H1 (cell line): ENCODE measurements at regions not wholly inside any gene's neighbourhood (a gene's known extent, or its start where the extent isn't known, plus 50 kb on each side); places are given as distances from the start of the nearest gene placed in this dataset.

Experiments used
- CTCF ChIA-PET: fragments of 300-600 bp; sonication (Branson Sonifier 250); formaldehyde crosslinking; loops from one replicate; lab custom pipeline; 2021; ENCODE audit not compliant: partially characterized antibody; lab: Charles Lee
- POLR2A ChIA-PET: fragments of 300-600 bp; sonication (Branson Sonifier 250); formaldehyde crosslinking; loops from one replicate; lab custom pipeline; 2021; ENCODE audit warnings: inconsistent platforms; ENCODE audit not compliant: partially characterized antibody; lab: Charles Lee
- DNase-seq, 2 experiments: peaks; one replicate each; pipeline versions ENCODE4 v3.0.0 to v3.0.0-alpha.2; 2010 to 2022; ENCODE audit warnings: low spot score in 2 of 2, low read depth in 1 of 2, mixed read lengths in 1 of 2
- FAIRE-seq: peaks from 2 replicates; lab custom pipeline; 2011; peaks lifted over from hg19 to GRCh38; lab: Jason Lieb, UNC
- H2AFZ ChIP-seq: 2 replicates; pipeline ENCODE4 v1.8.1; 2012; ENCODE audit warnings: low read length, inconsistent platforms
- H2AK5ac ChIP-seq: 2 replicates; pipeline ENCODE4 v1.6.1; 2013; ENCODE audit warnings: low read depth, low read length
- H2BK120ac ChIP-seq: replicated peaks from 2 replicates; pipeline ENCODE3; 2013; ENCODE audit warnings: low read depth, low read length, inconsistent platforms
- H2BK12ac ChIP-seq: 2 replicates; pipeline ENCODE4 v1.6.1; 2013; ENCODE audit warnings: low read depth, low read length
- H2BK15ac ChIP-seq: 2 replicates; pipeline ENCODE4 v1.6.1; 2013; ENCODE audit warnings: low read length
- H2BK20ac ChIP-seq: 2 replicates; pipeline ENCODE4 v1.6.1; 2013; ENCODE audit warnings: low read length
- H2BK5ac ChIP-seq: 2 replicates; pipeline ENCODE4 v1.6.1; 2013; ENCODE audit warnings: low read depth, low read length
- H3K14ac ChIP-seq: 2 replicates; pipeline ENCODE4 v1.6.1; 2013; ENCODE audit warnings: inconsistent platforms; ENCODE audit not compliant: insufficient read length
- H3K18ac ChIP-seq: 2 replicates; pipeline ENCODE4 v1.6.1; 2013; ENCODE audit warnings: low read length; ENCODE audit errors: extremely low read depth
- H3K23ac ChIP-seq: 2 replicates; pipeline ENCODE4 v1.6.1; 2013; ENCODE audit warnings: inconsistent platforms; ENCODE audit not compliant: insufficient read length
- H3K23me2 ChIP-seq: 2 replicates; pipeline ENCODE4 v1.6.1; 2013; ENCODE audit warnings: low read depth, low read length
- H3K27ac ChIP-seq: 2 replicates; pipeline ENCODE4 v1.6.1; 2011; ENCODE audit warnings: low read depth, low read length, inconsistent platforms
- H3K27me3 ChIP-seq, 4 experiments: replicated peaks in 1 of 4; 1 replicate in 1 of 4; 2 replicates in 3 of 4; pipeline versions ENCODE4 v1.6.1 to v1.8.1; 2011 to 2013; ENCODE audit warnings: low read length in 3 of 4, mild to moderate bottlenecking in 3 of 4, inconsistent platforms in 2 of 4, mixed read lengths in 2 of 4, moderate library complexity in 1 of 4; ENCODE audit not compliant: control insufficient read depth in 3 of 4, insufficient read depth in 3 of 4; ENCODE audit errors: extremely low read depth in 1 of 4
- H3K36me3 ChIP-seq, 4 experiments: 2 replicates each; pipeline versions ENCODE4 v1.6.1 to v1.8.1; 2011 to 2013; ENCODE audit warnings: mild to moderate bottlenecking in 4 of 4, low read length in 3 of 4, moderate library complexity in 2 of 4, control low read depth in 1 of 4, inconsistent platforms in 1 of 4; ENCODE audit not compliant: insufficient read depth in 4 of 4, control insufficient read depth in 2 of 4
- H3K4ac ChIP-seq: replicated peaks from 2 replicates; pipeline ENCODE3; 2013; ENCODE audit warnings: low read length, low read depth, mixed read lengths, inconsistent platforms; ENCODE audit not compliant: insufficient read length
- H3K4me1 ChIP-seq, 4 experiments: replicated peaks in 1 of 4; 1 replicate in 1 of 4; 2 replicates in 3 of 4; pipeline versions ENCODE4 v1.6.1 to v1.8.1; 2011 to 2013; ENCODE audit warnings: low read length in 3 of 4, inconsistent platforms in 2 of 4, mixed read lengths in 1 of 4; ENCODE audit not compliant: insufficient read depth in 4 of 4, control insufficient read depth in 3 of 4
- H3K4me2 ChIP-seq, 2 experiments: 2 replicates each; pipeline versions ENCODE4 v1.6.1 to v1.8.1; 2011 to 2013; ENCODE audit warnings: low read depth in 2 of 2, low read length in 2 of 2, control low read depth in 1 of 2, inconsistent platforms in 1 of 2, mild to moderate bottlenecking in 1 of 2; ENCODE audit not compliant: insufficient read depth in 1 of 2
- H3K4me3 ChIP-seq, 4 experiments: fragments of 200-600, 300-600 bp in 1 of 4; sonication (generic), shearing (Covaris generic), sonication (Bioruptor Twin) in 1 of 4; 2 replicates each; pipeline versions ENCODE4 v1.5.1 to v1.8.1; 2011 to 2016; ENCODE audit warnings: low read length in 4 of 4, low read depth in 3 of 4, control low read depth in 2 of 4, inconsistent platforms in 2 of 4, mild to moderate bottlenecking in 2 of 4, mixed read lengths in 1 of 4, moderate library complexity in 1 of 4; ENCODE audit not compliant: insufficient read depth in 2 of 4; ENCODE audit errors: extremely low read depth in 1 of 4
- H3K56ac ChIP-seq: replicated peaks from 2 replicates; pipeline ENCODE3; 2013; ENCODE audit warnings: low read depth, mild to moderate bottlenecking, mixed read lengths, low read length, inconsistent platforms; ENCODE audit not compliant: insufficient read length
- H3K79me1 ChIP-seq: 2 replicates; pipeline ENCODE4 v1.6.1; 2013; ENCODE audit warnings: low read depth, low read length, control low read depth
- H3K79me2 ChIP-seq, 2 experiments: 2 replicates each; pipeline versions ENCODE4 v1.6.1 to v1.8.1; 2012 to 2013; ENCODE audit warnings: low read length in 2 of 2, mild to moderate bottlenecking in 2 of 2, inconsistent platforms in 1 of 2; ENCODE audit not compliant: insufficient read depth in 2 of 2, control insufficient read depth in 1 of 2
- H3K9ac ChIP-seq, 4 experiments: replicated peaks in 1 of 4; 1 replicate in 1 of 4; 2 replicates in 3 of 4; pipeline versions ENCODE4 v1.6.1 to v1.8.1; 2011 to 2013; ENCODE audit warnings: low read depth in 3 of 4, low read length in 3 of 4, control low read depth in 2 of 4, mild to moderate bottlenecking in 2 of 4, moderate library complexity in 2 of 4, inconsistent platforms in 1 of 4; ENCODE audit errors: extremely low read depth in 1 of 4
- H3K9me3 ChIP-seq, 2 experiments: 2 replicates each; pipeline versions ENCODE4 v1.6.1 to v1.8.1; 2012 to 2013; ENCODE audit warnings: mild to moderate bottlenecking in 2 of 2, moderate library complexity in 2 of 2, control low read depth in 1 of 2, inconsistent platforms in 1 of 2, low read depth in 1 of 2, low read length in 1 of 2, mixed read lengths in 1 of 2; ENCODE audit not compliant: insufficient read depth in 2 of 2
- H4K20me1 ChIP-seq, 2 experiments: replicated peaks in 1 of 2; 2 replicates each; pipeline versions ENCODE3 to v1.8.1; 2011 to 2013; ENCODE audit warnings: inconsistent platforms in 2 of 2, low read length in 2 of 2, mild to moderate bottlenecking in 1 of 2; ENCODE audit not compliant: insufficient read depth in 2 of 2, control insufficient read depth in 1 of 2
- H4K5ac ChIP-seq: 2 replicates; pipeline ENCODE4 v1.6.1; 2013; ENCODE audit warnings: low read length, low read depth, mixed read lengths, inconsistent platforms; ENCODE audit not compliant: insufficient read length
- H4K8ac ChIP-seq: 2 replicates; pipeline ENCODE4 v1.8.0; 2013; ENCODE audit warnings: mild to moderate bottlenecking, moderate library complexity, low read length, inconsistent platforms; ENCODE audit not compliant: insufficient read depth; ENCODE audit errors: extremely low read depth
- H4K91ac ChIP-seq: replicated peaks from 2 replicates; pipeline ENCODE3; 2013; ENCODE audit warnings: low read length, mixed read lengths, inconsistent platforms; ENCODE audit not compliant: insufficient read length
- HDAC6 ChIP-seq: IDR thresholded peaks from one replicate; pipeline ENCODE4 v1.7.1; 2012; ENCODE audit warnings: low read depth, mild to moderate bottlenecking, inconsistent platforms, low read length, moderate library complexity
- KDM1A ChIP-seq: fragments of 200-600, 300-600 bp; sonication (generic); IDR thresholded peaks from 2 replicates; pipeline ENCODE4 v1.7.1; 2016; ENCODE audit warnings: mild to moderate bottlenecking, low read length, borderline replicate concordance
- RAD21 ChIP-seq, 2 experiments: IDR thresholded peaks in 1 of 2; conservative IDR thresholded peaks in 1 of 2; 2 replicates each; pipeline ENCODE4 v1.6.1; 2011; ENCODE audit warnings: low read depth in 2 of 2, low read length in 2 of 2, improper control_type of control experiment in 1 of 2, inconsistent platforms in 1 of 2, mild to moderate bottlenecking in 1 of 2, moderate library complexity in 1 of 2
- SP1 ChIP-seq: IDR thresholded peaks from 2 replicates; pipeline ENCODE4 v1.6.1; 2011; ENCODE audit warnings: low read depth, low read length
- SUZ12 ChIP-seq: fragments of 200-600 bp; sonication (generic); IDR thresholded peaks from 2 replicates; pipeline ENCODE4 v1.6.1; 2012; ENCODE audit warnings: mild to moderate bottlenecking, inconsistent platforms, low read length, moderate library complexity, mixed read lengths
- WGBS, 2 experiments: shearing (Covaris generic) in 1 of 2; methylation state at CpG; one replicate each; pipeline versions ENCODE4 v1.1.6 to v1.1.7; 2013 to 2015; ENCODE audit warnings: low lambda C conversion rate in 2 of 2, mixed read lengths in 2 of 2, inconsistent platforms in 1 of 2, low coverage in 1 of 2, missing lambda C conversion rate in 1 of 2; ENCODE audit not compliant: insufficient replicate concordance in 2 of 2, insufficient coverage in 1 of 2, insufficient read length in 1 of 2; ENCODE audit errors: extremely low coverage in 1 of 2, missing lambda C conversion rate in 1 of 2; 5-methylcytosine and 5-hydroxymethylcytosine counted together
- TF ChIP-seq, protein P1 (sequence below): IDR thresholded peaks from 2 replicates; pipeline ENCODE4 v1.6.1; 2012; ENCODE audit warnings: inconsistent platforms

DNA sequence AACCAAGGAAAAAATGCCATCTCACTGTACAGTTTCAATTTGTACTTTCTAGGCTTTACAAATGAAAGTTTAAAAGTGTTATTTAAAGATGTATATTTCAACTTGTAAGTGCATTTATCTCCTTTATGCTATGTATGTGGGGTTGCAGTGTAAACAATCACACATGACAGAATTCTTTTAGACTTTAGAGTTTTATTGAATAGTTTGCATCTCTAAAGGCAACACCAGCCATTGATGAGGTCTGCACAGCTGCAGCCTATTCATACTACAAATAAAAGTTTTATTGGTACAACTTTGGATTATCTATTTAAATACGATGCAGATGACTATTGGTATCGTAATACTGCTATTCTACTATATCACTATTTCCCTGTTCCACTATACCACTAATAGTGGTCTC lies 894.4 kb upstream of the B3GALT2 start:
- Histone ChIP-seq H3K4ac (no peak overlapping the region), H2BK15ac (no peak overlapping the region), H3K4me2 (no peak overlapping the region), H3K18ac (no peak overlapping the region), H2BK5ac (no peak overlapping the region), H3K27me3 (no peaks in the 10 kb centered on the region), H3K36me3 (no peaks in the 10 kb centered on the region), H3K23ac (no peak overlapping the region), H3K79me1 (no peaks in the 10 kb centered on the region), H2BK20ac (no peak overlapping the region), H4K91ac (no peak overlapping the region), H3K79me2 (no peaks in the 10 kb centered on the region), H3K4me1 (no peaks in the 10 kb centered on the region), H2AK5ac (no peak overlapping the region)
- CTCF ChIA-PET: no interaction called here
- DNase-seq (no peak), FAIRE-seq (no peak)
- POLR2A ChIA-PET: no interaction called here
- 97% methylated on average over 2 of the region's 2 CpGs; no CpG with 5 or more reads in 1 of the 2 experiments for WGBS, 2 experiments
- TF ChIP-seq SUZ12 (no peak), KDM1A (no peak), RAD21 (IDR thresholded peaks at IDR 0.05 in 1 of 2, conservative IDR thresholded peaks at IDR 0.05 in 1 of 2; ENCODE audit: low read depth in 2 of 2, low read length in 2 of 2) (no peak), SP1 (no peak), HDAC6 (no peak)
- TF ChIP-seq, protein P1, sequence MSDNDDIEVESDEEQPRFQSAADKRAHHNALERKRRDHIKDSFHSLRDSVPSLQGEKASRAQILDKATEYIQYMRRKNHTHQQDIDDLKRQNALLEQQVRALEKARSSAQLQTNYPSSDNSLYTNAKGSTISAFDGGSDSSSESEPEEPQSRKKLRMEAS: no peak
- TF ChIP-seq, all 59 proteins: peak for 0
- H3K4me3 ChIP-seq: no peak overlapping the region
- no peak overlapping the region for H2AFZ ChIP-seq
- no peak overlapping the region for H2BK12ac ChIP-seq
- no peak overlapping the region for H3K56ac ChIP-seq
- H2BK120ac ChIP-seq: no peak overlapping the region
- H3K14ac ChIP-seq: no peak overlapping the region
- H3K9ac ChIP-seq: no peak overlapping the region
- H4K5ac ChIP-seq: no peak overlapping the region
- no peak overlapping the region for H3K27ac ChIP-seq
- no peak overlapping the region for H4K8ac ChIP-seq
- H3K9me3 ChIP-seq: no peaks in the 10 kb centered on the region
- H3K23me2 ChIP-seq: no peaks in the 10 kb centered on the region; the same call in 1 of the 2 replicates
- peaks cover 0 to 1% of the 10 kb centered on the region in 2 experiments for H4K20me1 ChIP-seq
